Ascending aorta (tissue), 2 donors: ENCODE measurements at regions not wholly inside any gene's neighbourhood (a gene's known extent, or its start where the extent isn't known, plus 50 kb on each side); places are given as distances from the start of the nearest gene placed in this dataset.

Experiments
- DNase-seq, 2 donors: peaks; one replicate each; pipeline ENCODE4 v3.0.0-alpha.2; 2019; ENCODE audit warnings: low spot score in 2 of 2
- H3K27ac ChIP-seq, 2 donors: fragments of 200-600 bp; sonication (generic); one replicate each; pipeline ENCODE4 v1.5.1; 2016 to 2017; ENCODE audit warnings: mild to moderate bottlenecking in 1 of 2
- H3K27me3 ChIP-seq: fragments of 200-600 bp; sonication (generic); one replicate; pipeline ENCODE4 v1.5.1; 2017
- H3K36me3 ChIP-seq, 2 donors: fragments of 200-600 bp; sonication (generic); one replicate each; pipeline ENCODE4 v1.5.1; 2016
- H3K4me1 ChIP-seq, 2 donors: fragments of 200-600 bp; sonication (generic); one replicate each; pipeline ENCODE4 v1.5.1; 2016 to 2017; ENCODE audit warnings: mild to moderate bottlenecking in 1 of 2
- H3K4me3 ChIP-seq, 2 donors: fragments of 200-600 bp; sonication (generic); one replicate each; pipeline ENCODE4 v1.5.1; 2016 to 2017; ENCODE audit warnings: mild to moderate bottlenecking in 1 of 2
- H3K9me3 ChIP-seq, 2 donors: fragments of 200-600 bp; sonication (generic); one replicate each; pipeline ENCODE4 v1.5.1; 2016
- CTCF ChIP-seq, 3 experiments: fragments of 200-600 bp in 2 of 3; fragments of 450-650 bp in 1 of 3; sonication (generic) in 2 of 3; IDR thresholded peaks; one replicate each; pipeline ENCODE4 v1.5.1; 2016 to 2019; ENCODE audit warnings: antibody characterized with exemption in 3 of 3, mild to moderate bottlenecking in 1 of 3, moderate library complexity in 1 of 3
- intact Hi-C: fragments of 100-400 bp; cut with DNase I; formaldehyde crosslinking; loops from one replicate; pipeline ENCODE4 v1.15.1; 2023

GRCh38 chr10:131779661-131780394 lies 121.0 kb upstream of the PPP2R2D start:
- H3K4me3 ChIP-seq, result no peak overlapping the region
- H3K36me3 ChIP-seq, result no peaks in the 10 kb centered on the region
- no peaks in the 10 kb centered on the region for H3K27me3 ChIP-seq
- intact Hi-C loops, result no loop called here
- TF ChIP-seq CTCF (IDR thresholded peaks at IDR 0.05), result no peak
- H3K9me3 ChIP-seq, result peaks cover 15 to 19% of the 10 kb centered on the region in 2 donors
- DNase-seq, result peak in 1 of 2 donors; percentile 22
- H3K4me1 ChIP-seq, result no peaks in the 10 kb centered on the region
- no peak overlapping the region for H3K27ac ChIP-seq

DNA sequence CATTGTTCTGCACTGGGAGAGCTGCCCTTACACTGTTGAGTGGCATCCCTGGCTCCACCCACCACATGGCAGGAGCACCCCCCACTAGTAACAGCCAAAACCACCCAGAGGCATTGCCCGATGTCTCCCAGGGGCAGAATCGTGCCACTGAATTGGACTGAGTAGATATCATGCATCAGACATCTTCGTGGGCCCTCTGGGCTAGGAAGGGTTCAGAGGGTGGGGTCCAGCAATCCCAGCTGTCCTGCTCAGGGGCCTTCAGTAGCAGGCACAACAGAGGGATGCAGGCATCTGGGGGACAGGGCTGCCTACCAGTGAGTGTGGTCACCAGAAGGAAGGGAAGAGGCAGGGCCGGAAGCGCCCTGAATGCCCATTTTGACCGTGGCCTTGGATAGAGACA lies 119.7 kb upstream of the PPP2R2D start:
- H3K27ac ChIP-seq, result no peak overlapping the region
- H3K4me1 ChIP-seq, result no peaks in the 10 kb centered on the region
- H3K9me3 ChIP-seq, result peaks cover 15 to 19% of the 10 kb centered on the region in 2 donors
- no peaks in the 10 kb centered on the region for H3K36me3 ChIP-seq
- intact Hi-C loops, result no loop called here
- no peak for TF ChIP-seq CTCF (IDR thresholded peaks at IDR 0.05)
- no peak overlapping the region for H3K4me3 ChIP-seq
- no peaks in the 10 kb centered on the region for H3K27me3 ChIP-seq
- peak in 1 of 2 donors; percentile 31 for DNase-seq

DNA sequence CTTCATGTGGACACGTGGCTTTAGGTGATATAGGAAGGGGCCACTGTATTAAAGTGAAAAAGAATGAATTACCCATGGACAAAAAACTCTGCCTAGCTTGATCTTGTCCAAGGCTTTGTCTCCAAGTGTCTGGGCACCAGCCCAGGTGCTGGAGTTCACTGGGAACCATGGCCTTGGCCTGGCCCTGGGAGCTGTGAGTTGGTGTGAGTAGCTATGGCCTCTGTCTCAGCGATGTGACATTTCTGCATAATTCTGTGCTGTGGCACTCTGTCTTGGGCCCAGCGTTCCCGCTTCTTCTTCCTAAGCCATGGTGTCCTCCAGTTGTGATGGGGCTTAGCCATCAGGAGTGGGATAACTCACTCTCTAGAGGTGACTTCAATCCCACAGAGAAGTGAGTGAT lies 119.0 kb upstream of the PPP2R2D start:
- Histone ChIP-seq H3K36me3 (no peaks in the 10 kb centered on the region), H3K4me1 (no peaks in the 10 kb centered on the region), H3K4me3 (no peak overlapping the region), H3K9me3 (peaks cover 13 to 15% of the 10 kb centered on the region in 2 donors), H3K27ac (no peak overlapping the region), H3K27me3 (no peaks in the 10 kb centered on the region)
- intact Hi-C loops, result no loop called here
- TF ChIP-seq CTCF (IDR thresholded peaks at IDR 0.05), result no peak
- DNase-seq, result peak in 1 of 2 donors; percentile 56

- Histone ChIP-seq H3K4me3 (no peak overlapping the region), H3K27me3 (no peaks in the 10 kb centered on the region), H3K9me3 (no peaks in the 10 kb centered on the region), H3K36me3 (no peaks in the 10 kb centered on the region), H3K27ac (no peak overlapping the region), H3K4me1 (no peaks in the 10 kb centered on the region)
- intact Hi-C loops, result no loop called here
- TF ChIP-seq CTCF (IDR thresholded peaks at IDR 0.05), result no peak
- DNase-seq, result peak in 1 of 2 donors; percentile 46
Observed at GRCh38 chr10:131784363-131785120, 116.3 kb upstream of the PPP2R2D start.

GRCh38 chr10:131785121-131785460 lies 115.7 kb upstream of the PPP2R2D start:
- Histone ChIP-seq H3K27me3 (no peaks in the 10 kb centered on the region), H3K9me3 (no peaks in the 10 kb centered on the region), H3K36me3 (no peaks in the 10 kb centered on the region), H3K4me1 (no peaks in the 10 kb centered on the region), H3K4me3 (no peak overlapping the region), H3K27ac (no peak overlapping the region)
- no peak for TF ChIP-seq CTCF (IDR thresholded peaks at IDR 0.05)
- DNase-seq, result peak in 1 of 2 donors; percentile 41
- intact Hi-C loops, result no loop called here
